Dedifferentiated amniotic fluid mesenchymal stem cell (primary cell): ENCODE measurements at regions not wholly inside any gene's neighbourhood (a gene's known extent, or its start where the extent isn't known, plus 50 kb on each side); places are given as distances from the start of the nearest gene placed in this dataset.

Experiments used
- DNase-seq: peaks from one replicate; pipeline ENCODE4 v3.0.0-alpha.2; 2016; ENCODE audit errors: extremely low spot score

- no peak for DNase-seq
These were observed 89.6 kb downstream of the ZNF280B start for GRCh38 chr22:22418957-22419356.

GRCh38 chr22:22420580-22420979 lies 88.0 kb downstream of the ZNF280B start:
- DNase-seq, result no peak

GRCh38 chr22:22421392-22421791 lies 87.2 kb downstream of the ZNF280B start:
- DNase-seq, result no peak

GRCh38 chr22:22422629-22423112 lies 85.9 kb downstream of the ZNF280B start:
- DNase-seq, result peak; percentile 29

GRCh38 chr22:22423681-22424080 lies 84.9 kb downstream of the ZNF280B start:
- no peak for DNase-seq

- DNase-seq, result no peak
These were observed 84.2 kb downstream of the ZNF280B start for GRCh38 chr22:22424210-22424800.

GRCh38 chr22:22424956-22425355 lies 83.6 kb downstream of the ZNF280B start:
- no peak for DNase-seq

- DNase-seq, result no peak
These were observed 83.2 kb downstream of the ZNF280B start for GRCh38 chr22:22425356-22425755.

- DNase-seq, result no peak
These were observed 82.5 kb downstream of the ZNF280B start for GRCh38 chr22:22425783-22426624.

GRCh38 chr22:22427542-22428065 lies 80.9 kb downstream of the ZNF280B start:
- no peak for DNase-seq

GRCh38 chr22:22428222-22429098 lies 80.1 kb downstream of the ZNF280B start:
- no peak for DNase-seq

GRCh38 chr22:22429369-22430108 lies 79.0 kb downstream of the ZNF280B start:
- no peak for DNase-seq

GRCh38 chr22:22430111-22430820 lies 78.3 kb downstream of the ZNF280B start:
- no peak for DNase-seq

- DNase-seq, result no peak
These were observed 77.0 kb downstream of the ZNF280B start for GRCh38 chr22:22431271-22432220.

- DNase-seq, result no peak
These were observed 76.1 kb downstream of the ZNF280B start for GRCh38 chr22:22432479-22432878.

GRCh38 chr22:22432937-22433336 lies 75.6 kb downstream of the ZNF280B start:
- no peak for DNase-seq

- no peak for DNase-seq
These were observed 74.8 kb downstream of the ZNF280B start for GRCh38 chr22:22433770-22434169.
